AG09319 (cell line): ENCODE measurements at regions not wholly inside any gene's neighbourhood (a gene's known extent, or its start where the extent isn't known, plus 50 kb on each side); places are given as distances from the start of the nearest gene placed in this dataset.

Source experiments
- DNase-seq: peaks from one replicate; pipeline ENCODE4 v3.0.0-alpha.2; 2010; ENCODE audit warnings: low read depth; ENCODE audit errors: extremely low read depth
- TF ChIP-seq, protein P1 (sequence below): IDR thresholded peaks from 2 replicates; pipeline ENCODE4 v1.5.1; 2011; ENCODE audit warnings: low read depth, mild to moderate bottlenecking, inconsistent platforms, low read length, moderate library complexity

DNA sequence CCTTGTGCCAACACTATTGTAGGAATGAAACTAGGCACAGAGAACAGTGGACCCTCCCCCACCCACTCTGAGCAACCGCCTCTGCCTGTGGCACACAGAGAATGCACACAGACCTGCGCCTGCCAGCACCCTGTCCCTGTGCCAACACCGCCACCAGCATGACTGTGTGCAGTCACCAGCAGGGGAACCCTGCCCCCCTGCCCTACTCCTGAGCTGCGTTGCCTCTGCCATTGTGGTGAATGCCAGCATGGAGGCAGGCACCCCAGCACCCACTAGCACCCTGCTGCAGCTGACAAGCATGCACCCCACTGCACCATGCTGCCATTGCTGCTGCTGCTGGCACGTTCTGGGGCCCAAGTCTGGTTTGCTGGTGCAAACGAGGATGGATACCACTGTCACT lies 94.4 kb upstream of the PRLR start:
- TF ChIP-seq, protein P1, sequence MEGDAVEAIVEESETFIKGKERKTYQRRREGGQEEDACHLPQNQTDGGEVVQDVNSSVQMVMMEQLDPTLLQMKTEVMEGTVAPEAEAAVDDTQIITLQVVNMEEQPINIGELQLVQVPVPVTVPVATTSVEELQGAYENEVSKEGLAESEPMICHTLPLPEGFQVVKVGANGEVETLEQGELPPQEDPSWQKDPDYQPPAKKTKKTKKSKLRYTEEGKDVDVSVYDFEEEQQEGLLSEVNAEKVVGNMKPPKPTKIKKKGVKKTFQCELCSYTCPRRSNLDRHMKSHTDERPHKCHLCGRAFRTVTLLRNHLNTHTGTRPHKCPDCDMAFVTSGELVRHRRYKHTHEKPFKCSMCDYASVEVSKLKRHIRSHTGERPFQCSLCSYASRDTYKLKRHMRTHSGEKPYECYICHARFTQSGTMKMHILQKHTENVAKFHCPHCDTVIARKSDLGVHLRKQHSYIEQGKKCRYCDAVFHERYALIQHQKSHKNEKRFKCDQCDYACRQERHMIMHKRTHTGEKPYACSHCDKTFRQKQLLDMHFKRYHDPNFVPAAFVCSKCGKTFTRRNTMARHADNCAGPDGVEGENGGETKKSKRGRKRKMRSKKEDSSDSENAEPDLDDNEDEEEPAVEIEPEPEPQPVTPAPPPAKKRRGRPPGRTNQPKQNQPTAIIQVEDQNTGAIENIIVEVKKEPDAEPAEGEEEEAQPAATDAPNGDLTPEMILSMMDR = no peak
- DNase-seq = no peak

DNA sequence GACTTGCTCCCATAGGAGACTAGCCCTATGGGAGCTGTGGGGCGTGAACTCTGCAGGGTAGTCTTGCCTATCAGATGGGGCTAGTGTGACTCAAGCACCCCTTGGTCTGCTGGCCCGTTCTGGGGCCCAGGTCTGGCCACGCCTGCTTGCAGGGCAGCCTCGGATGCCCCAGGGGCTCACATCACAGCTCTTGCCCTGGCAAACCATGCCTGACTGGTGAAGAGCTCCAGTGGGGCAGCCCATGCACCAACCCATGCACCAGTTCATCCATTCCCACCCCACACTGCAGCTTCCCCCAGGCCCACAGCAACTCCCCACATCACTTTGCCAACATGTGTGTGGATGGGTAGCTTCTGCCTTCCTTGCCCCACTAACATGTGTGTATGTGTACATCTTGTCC lies 93.9 kb upstream of the PRLR start:
- TF ChIP-seq, protein P1 = no peak
- DNase-seq = no peak

DNA sequence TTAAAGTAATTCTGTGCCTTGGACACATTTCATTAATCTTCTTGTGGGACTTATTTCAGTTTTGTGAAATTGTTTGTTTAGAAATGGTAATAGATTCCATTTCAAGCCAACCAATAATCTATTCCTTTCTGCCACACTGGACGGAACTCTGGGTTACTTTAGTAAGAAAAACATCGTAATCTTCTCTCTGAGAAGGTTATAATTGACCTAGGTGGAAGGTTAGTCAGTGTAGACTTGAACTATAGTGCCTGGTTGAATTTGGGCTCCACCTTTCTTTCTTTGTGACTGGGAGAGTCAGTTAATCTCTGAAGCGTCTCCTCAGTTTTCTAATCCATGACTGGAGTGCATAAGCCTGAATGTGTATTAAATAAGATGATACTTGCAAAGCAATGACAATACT lies 89.7 kb upstream of the PRLR start:
- no peak for DNase-seq
- TF ChIP-seq, protein P1 = no peak

DNA sequence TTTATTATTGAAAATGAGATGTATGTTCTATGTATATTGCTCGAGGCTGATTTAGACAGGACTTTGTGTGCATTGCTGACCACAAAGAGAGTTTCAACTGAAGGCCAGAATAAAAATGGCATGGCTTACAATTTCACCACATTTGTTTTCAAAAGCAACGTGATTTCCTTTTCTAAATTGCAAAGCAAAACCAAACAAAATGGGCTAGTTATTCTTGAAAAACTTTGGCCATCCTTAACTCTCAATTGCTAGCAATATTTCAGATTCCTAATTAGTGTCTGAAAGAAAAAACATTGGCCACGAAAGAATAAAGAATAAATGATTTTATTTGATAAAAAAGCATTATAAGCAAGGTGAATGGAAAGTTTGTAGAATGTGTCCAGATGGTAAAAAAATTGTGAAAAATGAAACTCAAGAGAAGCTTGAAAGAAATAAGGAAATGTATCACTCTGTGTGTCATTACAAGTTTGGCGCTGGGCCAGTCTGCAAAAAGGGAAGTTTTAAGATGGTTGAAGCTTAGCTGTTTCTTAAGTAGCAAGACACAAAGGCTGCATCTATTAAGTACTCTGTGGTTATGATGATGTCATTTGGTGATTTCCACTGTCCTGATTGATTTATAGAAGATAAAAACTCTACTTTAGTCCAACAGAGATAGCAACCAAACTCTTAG lies 89.2 kb upstream of the PRLR start:
- DNase-seq = no peak
- TF ChIP-seq, protein P1 = no peak

DNA sequence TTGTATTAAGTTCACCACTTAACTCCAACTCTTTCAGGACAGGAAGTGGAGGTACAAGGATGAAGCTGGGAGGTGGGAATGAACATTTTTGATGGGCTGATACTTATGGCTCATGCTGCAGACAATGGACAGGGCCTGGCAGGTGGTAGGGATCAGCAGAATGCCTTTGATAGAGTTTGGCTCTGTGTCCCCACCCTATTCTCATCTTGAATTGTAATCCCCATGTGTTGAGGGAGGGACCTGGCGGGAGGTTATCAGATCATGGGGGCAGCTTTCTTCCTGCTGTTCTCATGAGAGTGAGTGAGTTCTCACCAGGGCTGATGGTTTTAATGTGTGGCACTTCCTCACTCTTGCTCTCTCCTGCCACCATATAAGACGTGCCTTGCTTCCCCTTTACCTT lies 87.3 kb upstream of the PRLR start:
- DNase-seq = no peak
- TF ChIP-seq, protein P1 = no peak

DNA sequence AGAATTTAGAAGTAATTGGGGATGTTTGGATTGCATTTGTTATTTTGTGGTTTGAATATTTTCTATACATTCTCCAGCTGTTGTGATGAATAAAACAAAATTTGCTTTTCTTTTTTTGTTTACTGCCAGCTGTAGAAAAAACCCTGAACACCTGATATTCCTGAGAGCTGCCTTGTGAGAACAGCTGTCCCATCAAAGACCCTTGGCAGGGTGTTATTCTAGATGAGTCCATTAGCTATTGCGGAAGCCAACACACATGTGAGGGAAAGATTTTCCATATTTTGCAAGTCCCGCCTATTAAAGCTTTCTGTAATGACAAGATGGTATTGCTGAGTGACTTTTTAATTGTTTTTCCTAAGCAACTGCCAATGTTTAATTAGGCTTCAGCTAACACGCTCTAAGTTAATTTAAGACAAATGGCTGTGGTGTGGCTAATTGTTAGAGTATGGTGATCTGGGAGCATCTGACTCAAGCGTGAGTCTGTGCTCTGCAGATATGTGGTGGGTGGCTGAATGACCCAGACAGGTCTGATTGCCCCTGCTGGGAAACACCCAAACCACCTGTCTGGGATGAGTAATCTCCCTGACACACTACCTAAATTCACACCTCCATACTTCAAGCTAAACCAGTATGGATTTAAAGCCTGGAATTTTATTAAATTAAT lies 86.5 kb upstream of the PRLR start:
- TF ChIP-seq, protein P1 = no peak
- no peak for DNase-seq

DNA sequence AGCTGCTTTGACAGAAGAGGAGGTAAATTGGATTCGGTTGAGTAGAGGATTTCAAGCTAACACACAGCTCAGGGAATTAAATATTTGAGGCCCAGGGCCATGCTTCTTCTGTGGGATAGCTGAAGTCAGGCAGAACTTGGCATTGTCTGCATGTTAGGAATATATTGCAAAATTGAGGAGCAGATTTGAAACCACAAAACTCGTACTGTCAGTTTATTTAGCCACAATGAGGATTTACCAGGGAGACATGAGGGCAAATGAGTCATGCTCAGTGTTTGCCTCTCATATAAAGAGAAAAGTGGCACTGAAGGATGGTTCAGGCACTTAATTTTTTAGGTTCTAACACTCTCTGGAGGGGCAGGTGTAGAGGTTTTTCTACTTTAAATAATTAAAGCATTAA lies 83.0 kb upstream of the PRLR start:
- TF ChIP-seq, protein P1 = no peak

More for the DNA sequence above, 83.0 kb upstream of the PRLR start:
- no peak for DNase-seq
